Activated T-helper 1 cell treated with Interleukin-2 at 50 U/mL for 16 hours (primary cell): ENCODE measurements at regions not wholly inside any gene's neighbourhood (a gene's known extent, or its start where the extent isn't known, plus 50 kb on each side); places are given as distances from the start of the nearest gene placed in this dataset.
"Not testable (repeated sequence)": the region's sequence is repeated elsewhere in the genome, so short reads cannot be mapped to it uniquely, and the experiment has no call there.

ENCODE experiments used
- DNase-seq: peaks from one replicate; pipeline ENCODE4 v3.0.0-alpha.2; 2020; ENCODE audit warnings: low read depth

- DNase-seq = no peak
Measured at GRCh38 chr5:163352531-163352930, 84.9 kb upstream of the CCNG1 start.

GRCh38 chr5:163355811-163356210, 81.6 kb upstream of the CCNG1 start:
- not testable (repeated sequence) for DNase-seq

- DNase-seq = no peak
Measured at GRCh38 chr5:163357636-163358035, 79.8 kb upstream of the CCNG1 start.

- DNase-seq = no peak
Measured at GRCh38 chr5:163360656-163361055, 76.7 kb upstream of the CCNG1 start.

GRCh38 chr5:163361450-163361849, 75.9 kb upstream of the CCNG1 start:
- DNase-seq = no peak

- DNase-seq = no peak
Measured at GRCh38 chr5:163362840-163363371, 74.5 kb upstream of the CCNG1 start.

GRCh38 chr5:163363389-163363788, 74.0 kb upstream of the CCNG1 start:
- DNase-seq = no peak

GRCh38 chr5:163366757-163367156, 70.6 kb upstream of the CCNG1 start:
- DNase-seq = no peak

- no peak for DNase-seq
Measured at GRCh38 chr5:163369776-163370385, 67.5 kb upstream of the CCNG1 start.

- DNase-seq = no peak
Measured at GRCh38 chr5:163373436-163374084, 63.8 kb upstream of the CCNG1 start.

GRCh38 chr5:163377982-163378381, 59.4 kb upstream of the CCNG1 start:
- DNase-seq = no peak

- DNase-seq = no peak
Measured at GRCh38 chr5:163379298-163380155, 57.9 kb upstream of the CCNG1 start.

- no peak for DNase-seq
Measured at GRCh38 chr5:163381832-163382231, 55.6 kb upstream of the CCNG1 start.

GRCh38 chr5:163383754-163384153, 53.6 kb upstream of the CCNG1 start:
- no peak for DNase-seq

GRCh38 chr5:163384669-163385068, 52.7 kb upstream of the CCNG1 start:
- DNase-seq = no peak

GRCh38 chr5:163385271-163385670, 52.1 kb upstream of the CCNG1 start:
- DNase-seq = no peak

- DNase-seq = no peak
Measured at GRCh38 chr5:163385824-163386223, 51.6 kb upstream of the CCNG1 start.

- DNase-seq = no peak
Measured at GRCh38 chr5:163386352-163386751, 51.0 kb upstream of the CCNG1 start.

- DNase-seq = no peak
Measured at GRCh38 chr5:163387589-163388343, 49.6 kb upstream of the CCNG1 start.
